Bronchial epithelial cell (primary cell): ENCODE measurements at regions not wholly inside any gene's neighbourhood (a gene's known extent, or its start where the extent isn't known, plus 50 kb on each side); places are given as distances from the start of the nearest gene placed in this dataset.

Experiments
- DNase-seq: peaks from one replicate; pipeline ENCODE4 v3.0.0-alpha.2; 2010; ENCODE audit warnings: low read depth
- FAIRE-seq: peaks from 2 replicates; lab custom pipeline; 2011; peaks lifted over from hg19 to GRCh38; lab: Jason Lieb, UNC
- H3K27me3 ChIP-seq: 2 replicates; pipeline ENCODE4 v1.5.1; 2011; ENCODE audit warnings: low read length; ENCODE audit not compliant: control insufficient read depth, insufficient read depth
- H3K36me3 ChIP-seq: 2 replicates; pipeline ENCODE4 v1.5.1; 2011; ENCODE audit warnings: low read length; ENCODE audit not compliant: control insufficient read depth, insufficient read depth
- H3K4me3 ChIP-seq: 2 replicates; pipeline ENCODE4 v1.5.1; 2011; ENCODE audit warnings: mild to moderate bottlenecking, low read depth, low read length, control low read depth
- CTCF ChIP-seq: IDR thresholded peaks from 2 replicates; pipeline ENCODE4 v1.5.1; 2011; ENCODE audit warnings: mild to moderate bottlenecking, moderate library complexity, low read length, control low read depth, inconsistent platforms; ENCODE audit not compliant: insufficient read depth, severe bottlenecking

- no peak overlapping the region for H3K4me3 ChIP-seq
- no peak for DNase-seq
- FAIRE-seq, result no peak
- TF ChIP-seq CTCF, result no peak
- no peaks in the 10 kb centered on the region for H3K36me3 ChIP-seq
- H3K27me3 ChIP-seq, result no peaks in the 10 kb centered on the region
These were observed 1984.9 kb upstream of the LRRTM1 start for GRCh38 chr2:82289446-82289845.

GRCh38 chr2:82283075-82283474, 1978.5 kb upstream of the LRRTM1 start:
- TF ChIP-seq CTCF, result no peak
- DNase-seq, result no peak
- H3K27me3 ChIP-seq, result no peaks in the 10 kb centered on the region
- no peak for FAIRE-seq
- no peaks in the 10 kb centered on the region for H3K36me3 ChIP-seq
- H3K4me3 ChIP-seq, result no peak overlapping the region

GRCh38 chr2:82282111-82282882, 1977.7 kb upstream of the LRRTM1 start:
- DNase-seq (no peak), FAIRE-seq (no peak)
- Histone ChIP-seq H3K36me3 (no peaks in the 10 kb centered on the region), H3K27me3 (no peaks in the 10 kb centered on the region), H3K4me3 (no peak overlapping the region)
- TF ChIP-seq CTCF, result no peak

DNA sequence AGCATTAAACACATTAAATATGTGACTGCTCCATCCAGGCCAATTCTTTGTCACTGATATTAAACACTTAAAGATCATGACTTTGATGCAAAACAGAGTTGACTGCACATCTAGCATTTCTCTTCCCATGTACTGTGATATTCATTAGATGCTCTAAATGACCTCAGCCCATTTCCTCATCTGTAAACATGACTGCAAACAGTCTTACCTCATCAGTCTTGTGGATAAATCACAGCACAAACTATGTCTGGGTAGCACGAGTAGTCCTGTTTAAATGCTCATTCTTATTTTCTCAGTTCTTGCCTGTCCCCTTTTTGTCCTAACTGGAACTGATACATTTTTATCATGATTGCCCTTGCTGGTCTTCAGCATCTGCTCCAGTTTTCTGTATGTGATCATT, 1974.8 kb upstream of the LRRTM1 start:
- Histone ChIP-seq H3K4me3 (no peak overlapping the region), H3K27me3 (no peaks in the 10 kb centered on the region), H3K36me3 (no peaks in the 10 kb centered on the region)
- no peak for TF ChIP-seq CTCF
- DNase-seq (no peak), FAIRE-seq (no peak)

DNA sequence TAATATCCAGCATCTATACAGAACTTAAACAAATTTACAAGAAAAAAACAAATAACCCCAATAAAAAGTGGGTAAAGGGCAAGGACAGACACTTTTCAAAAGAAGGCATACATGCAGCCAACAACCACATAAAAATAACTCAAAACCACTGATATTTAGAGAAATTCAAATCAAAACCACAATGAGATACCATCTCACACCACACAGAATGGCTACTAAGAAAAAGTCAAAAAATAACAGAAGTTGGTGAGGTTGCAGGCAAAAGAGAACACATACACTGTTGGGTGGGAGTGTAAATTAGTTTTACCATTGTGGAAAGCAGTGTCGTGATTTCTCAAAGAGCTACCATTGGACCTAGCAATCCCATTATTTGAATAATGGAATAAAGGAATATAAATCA, 1973.9 kb upstream of the LRRTM1 start:
- DNase-seq (no peak), FAIRE-seq (no peak)
- H3K36me3 ChIP-seq, result no peaks in the 10 kb centered on the region
- no peaks in the 10 kb centered on the region for H3K27me3 ChIP-seq
- no peak for TF ChIP-seq CTCF
- H3K4me3 ChIP-seq, result no peak overlapping the region

- DNase-seq (no peak), FAIRE-seq (no peak)
- no peak for TF ChIP-seq CTCF
- no peak overlapping the region for H3K4me3 ChIP-seq
- no peaks in the 10 kb centered on the region for H3K27me3 ChIP-seq
- H3K36me3 ChIP-seq, result no peaks in the 10 kb centered on the region
These were observed 1971.0 kb upstream of the LRRTM1 start for GRCh38 chr2:82275599-82275998.
